ENCODE measurements at regions not wholly inside any gene's neighbourhood (a gene's known extent, or its start where the extent isn't known, plus 50 kb on each side); places are given as distances from the start of the nearest gene placed in this dataset.

- no peak for TF ChIP-seq EZH2 (IDR thresholded peaks at IDR 0.05; ENCODE audit: borderline replicate concordance, low read depth, low read length, severe bottlenecking)
- TF ChIP-seq, protein P1, sequence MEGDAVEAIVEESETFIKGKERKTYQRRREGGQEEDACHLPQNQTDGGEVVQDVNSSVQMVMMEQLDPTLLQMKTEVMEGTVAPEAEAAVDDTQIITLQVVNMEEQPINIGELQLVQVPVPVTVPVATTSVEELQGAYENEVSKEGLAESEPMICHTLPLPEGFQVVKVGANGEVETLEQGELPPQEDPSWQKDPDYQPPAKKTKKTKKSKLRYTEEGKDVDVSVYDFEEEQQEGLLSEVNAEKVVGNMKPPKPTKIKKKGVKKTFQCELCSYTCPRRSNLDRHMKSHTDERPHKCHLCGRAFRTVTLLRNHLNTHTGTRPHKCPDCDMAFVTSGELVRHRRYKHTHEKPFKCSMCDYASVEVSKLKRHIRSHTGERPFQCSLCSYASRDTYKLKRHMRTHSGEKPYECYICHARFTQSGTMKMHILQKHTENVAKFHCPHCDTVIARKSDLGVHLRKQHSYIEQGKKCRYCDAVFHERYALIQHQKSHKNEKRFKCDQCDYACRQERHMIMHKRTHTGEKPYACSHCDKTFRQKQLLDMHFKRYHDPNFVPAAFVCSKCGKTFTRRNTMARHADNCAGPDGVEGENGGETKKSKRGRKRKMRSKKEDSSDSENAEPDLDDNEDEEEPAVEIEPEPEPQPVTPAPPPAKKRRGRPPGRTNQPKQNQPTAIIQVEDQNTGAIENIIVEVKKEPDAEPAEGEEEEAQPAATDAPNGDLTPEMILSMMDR (IDR thresholded peaks at IDR 0.05; ENCODE audit: borderline replicate concordance, extremely low read depth, low read length, poor library complexity, severe bottlenecking), result no peak
- Histone ChIP-seq H3K36me3 (ENCODE audit: insufficient read depth, low read length) (no peaks in the 10 kb centered on the region), H4K20me1 (ENCODE audit: insufficient read depth, low read length) (no peaks in the 10 kb centered on the region), H3K27me3 (ENCODE audit: insufficient read depth, low read length, poor library complexity) (no peaks in the 10 kb centered on the region), H3K4me1 (ENCODE audit: insufficient read depth, low read length) (no peaks in the 10 kb centered on the region; the same call in 1 of the 2 replicates), H3K9me3 (ENCODE audit: insufficient read depth, low read length, severe bottlenecking) (no peaks in the 10 kb centered on the region), H3K79me2 (ENCODE audit: insufficient read depth, low read length) (no peaks in the 10 kb centered on the region), H3K9ac (ENCODE audit: low read depth, low read length) (no peak overlapping the region), H2AFZ (ENCODE audit: low read depth, low read length) (no peak overlapping the region), H3K4me3 (ENCODE audit: low read depth in 1 of 2, low read length in 2 of 2) (no peak overlapping the region), H3K27ac (ENCODE audit: low read length) (no peak overlapping the region), H3K4me2 (ENCODE audit: insufficient read depth, low read length) (no peak overlapping the region)
- ATAC-seq (ENCODE audit: insufficient read depth, low read depth) (no peak), DNase-seq (no peak)
These were observed 112.0 kb upstream of the IL12B start for GRCh38 chr5:159442206-159442850.

DNA sequence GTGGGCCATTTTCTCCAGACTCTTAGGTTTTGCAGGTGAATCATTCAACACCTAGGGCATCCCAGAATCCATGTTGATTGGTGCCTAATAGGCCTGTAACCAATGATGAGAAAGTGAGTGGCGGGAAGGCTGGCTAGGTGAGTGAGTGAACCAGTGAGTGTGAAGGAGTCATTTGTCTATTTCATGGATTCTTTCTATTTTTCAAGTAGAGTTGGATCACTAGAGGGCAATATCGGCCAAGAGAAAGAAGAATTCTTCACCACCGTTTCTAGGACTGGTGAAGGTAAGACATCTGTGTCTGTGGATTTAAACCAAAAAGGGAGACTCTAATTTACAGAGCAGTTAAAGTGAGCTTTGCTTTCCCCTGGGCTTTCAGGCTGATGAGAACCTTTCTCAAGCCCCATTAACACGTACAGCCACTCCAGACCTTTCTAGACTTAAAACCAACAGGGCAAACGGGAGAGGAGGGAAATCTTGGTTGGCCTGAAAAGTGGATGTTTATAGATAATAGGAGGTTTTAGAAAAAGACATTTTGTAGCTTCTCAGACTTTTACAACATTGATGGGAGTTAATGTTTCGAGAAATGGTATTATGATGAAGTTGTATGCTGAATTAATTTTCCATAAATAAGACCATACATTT is 114.3 kb upstream of the IL12B start:
- H3K9me3 ChIP-seq (ENCODE audit: insufficient read depth, low read length, severe bottlenecking), result no peaks in the 10 kb centered on the region
- H3K27me3 ChIP-seq (ENCODE audit: insufficient read depth, low read length, poor library complexity), result no peaks in the 10 kb centered on the region
- H3K4me1 ChIP-seq (ENCODE audit: insufficient read depth, low read length), result no peaks in the 10 kb centered on the region; the same call in 1 of the 2 replicates
- H2AFZ ChIP-seq (ENCODE audit: low read depth, low read length), result no peak overlapping the region
- ATAC-seq (ENCODE audit: insufficient read depth, low read depth) (peak; percentile 72), DNase-seq (peak; percentile 10)
- H3K79me2 ChIP-seq (ENCODE audit: insufficient read depth, low read length), result no peaks in the 10 kb centered on the region
- TF ChIP-seq, protein P1 (IDR thresholded peaks at IDR 0.05; ENCODE audit: borderline replicate concordance, extremely low read depth, low read length, poor library complexity, severe bottlenecking), result peak; percentile 66
- no peak for TF ChIP-seq EZH2 (IDR thresholded peaks at IDR 0.05; ENCODE audit: borderline replicate concordance, low read depth, low read length, severe bottlenecking)
- H3K36me3 ChIP-seq (ENCODE audit: insufficient read depth, low read length), result no peaks in the 10 kb centered on the region
- H3K27ac ChIP-seq (ENCODE audit: low read length), result no peak overlapping the region
- no peak overlapping the region for H3K4me2 ChIP-seq (ENCODE audit: insufficient read depth, low read length)
- no peaks in the 10 kb centered on the region for H4K20me1 ChIP-seq (ENCODE audit: insufficient read depth, low read length)
- no peak overlapping the region for H3K4me3 ChIP-seq (ENCODE audit: low read depth in 1 of 2, low read length in 2 of 2)
- no peak overlapping the region for H3K9ac ChIP-seq (ENCODE audit: low read depth, low read length)

GRCh38 chr5:159447116-159447515 is 116.8 kb upstream of the IL12B start:
- no peaks in the 10 kb centered on the region for H3K27me3 ChIP-seq (ENCODE audit: insufficient read depth, low read length, poor library complexity)
- no peak overlapping the region for H2AFZ ChIP-seq (ENCODE audit: low read depth, low read length)
- H3K4me3 ChIP-seq (ENCODE audit: low read depth in 1 of 2, low read length in 2 of 2), result no peak overlapping the region
- TF ChIP-seq, protein P1 (IDR thresholded peaks at IDR 0.05; ENCODE audit: borderline replicate concordance, extremely low read depth, low read length, poor library complexity, severe bottlenecking), result no peak
- no peak for TF ChIP-seq EZH2 (IDR thresholded peaks at IDR 0.05; ENCODE audit: borderline replicate concordance, low read depth, low read length, severe bottlenecking)
- H3K27ac ChIP-seq (ENCODE audit: low read length), result no peak overlapping the region
- no peaks in the 10 kb centered on the region for H3K36me3 ChIP-seq (ENCODE audit: insufficient read depth, low read length)
- no peak overlapping the region for H3K9ac ChIP-seq (ENCODE audit: low read depth, low read length)
- no peaks in the 10 kb centered on the region for H3K9me3 ChIP-seq (ENCODE audit: insufficient read depth, low read length, severe bottlenecking)
- no peak overlapping the region for H3K4me2 ChIP-seq (ENCODE audit: insufficient read depth, low read length)
- H3K4me1 ChIP-seq (ENCODE audit: insufficient read depth, low read length), result no peaks in the 10 kb centered on the region; the same call in 1 of the 2 replicates
- DNase-seq, result no peak
- ATAC-seq (ENCODE audit: insufficient read depth, low read depth), result no peak
- H4K20me1 ChIP-seq (ENCODE audit: insufficient read depth, low read length), result no peaks in the 10 kb centered on the region
- H3K79me2 ChIP-seq (ENCODE audit: insufficient read depth, low read length), result no peaks in the 10 kb centered on the region
